ENCODE measurements at regions not wholly inside any gene's neighbourhood (a gene's known extent, or its start where the extent isn't known, plus 50 kb on each side); places are given as distances from the start of the nearest gene placed in this dataset.

DNA sequence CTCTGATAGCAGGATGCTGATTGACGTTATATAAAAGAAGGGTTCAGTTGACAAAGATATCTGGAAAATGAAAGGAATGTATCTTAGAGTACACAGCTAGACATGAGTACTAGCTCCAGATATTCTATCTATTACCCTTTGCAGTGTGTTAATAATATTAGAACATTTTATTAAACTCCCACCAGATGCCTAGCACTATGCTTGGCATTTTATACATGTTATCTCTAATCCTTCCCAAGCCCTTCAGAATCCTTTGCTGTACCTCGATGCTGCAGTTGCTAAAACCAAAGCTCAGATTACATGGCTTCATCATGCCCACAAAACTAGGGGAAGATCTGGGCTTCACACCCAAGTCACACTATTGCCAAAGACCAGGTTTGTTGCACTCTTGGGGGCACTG lies 350.1 kb upstream of the AZI2 start:
- TF ChIP-seq CTCF (IDR thresholded peaks at IDR 0.05) (no peak), POLR2AphosphoS5 (IDR thresholded peaks at IDR 0.05) (no peak), POLR2A (IDR thresholded peaks at IDR 0.05; ENCODE audit: low read depth) (no peak)

Measured in esophagus muscularis mucosa (tissue), 3 donors.